Epidermal melanocyte (primary cell): ENCODE measurements at regions not wholly inside any gene's neighbourhood (a gene's known extent, or its start where the extent isn't known, plus 50 kb on each side); places are given as distances from the start of the nearest gene placed in this dataset.
"Not testable (repeated sequence)": the region's sequence is repeated elsewhere in the genome, so short reads cannot be mapped to it uniquely, and the experiment has no call there.

Source experiments
- DNase-seq: peaks from one replicate; pipeline ENCODE4 v3.0.0; 2011; ENCODE audit warnings: low spot score; ENCODE audit not compliant: insufficient read length

GRCh38 chr6:169145496-169145895 is 108.2 kb downstream of the THBS2 start:
- DNase-seq, result no peak

- DNase-seq, result no peak
Observed at GRCh38 chr6:169144356-169144755, 109.3 kb downstream of the THBS2 start.

- no peak for DNase-seq
Observed at GRCh38 chr6:169142538-169142844, 111.2 kb downstream of the THBS2 start.

- DNase-seq, result peak; percentile 61
Observed at GRCh38 chr6:169141671-169142537, 111.7 kb downstream of the THBS2 start.

GRCh38 chr6:169140986-169141495 is 112.6 kb downstream of the THBS2 start:
- no peak for DNase-seq

GRCh38 chr6:169139179-169139971 is 114.3 kb downstream of the THBS2 start:
- DNase-seq, result no peak

- DNase-seq, result no peak
Observed at GRCh38 chr6:169132352-169132940, 121.2 kb downstream of the THBS2 start.

- no peak for DNase-seq
Observed at GRCh38 chr6:169131390-169131789, 122.3 kb downstream of the THBS2 start.

GRCh38 chr6:169130113-169130512 is 123.5 kb downstream of the THBS2 start:
- no peak for DNase-seq

- DNase-seq, result no peak
Observed at GRCh38 chr6:169121013-169121412, 132.6 kb downstream of the THBS2 start.

- no peak for DNase-seq
Observed at GRCh38 chr6:169119669-169120068, 134.0 kb downstream of the THBS2 start.

GRCh38 chr6:169118346-169118830 is 135.3 kb downstream of the THBS2 start:
- DNase-seq, result no peak

- DNase-seq, result no peak
Observed at GRCh38 chr6:169117663-169118062, 136.0 kb downstream of the THBS2 start.

GRCh38 chr6:169115632-169116031 is 138.0 kb downstream of the THBS2 start:
- no peak for DNase-seq

- not testable (repeated sequence) for DNase-seq
Observed at GRCh38 chr6:169114632-169115031, 139.0 kb downstream of the THBS2 start.

- no peak for DNase-seq
Observed at GRCh38 chr6:169112483-169113320, 140.9 kb downstream of the THBS2 start.

GRCh38 chr6:169111203-169111602 is 142.4 kb downstream of the THBS2 start:
- no peak for DNase-seq

GRCh38 chr6:169109411-169110220 is 144.0 kb downstream of the THBS2 start:
- DNase-seq, result no peak

- no peak for DNase-seq
Observed at GRCh38 chr6:169108753-169109152, 144.9 kb downstream of the THBS2 start.

- DNase-seq, result no peak
Observed at GRCh38 chr6:169106176-169106575, 147.5 kb downstream of the THBS2 start.
